Keratinocyte (primary cell): ENCODE measurements at regions not wholly inside any gene's neighbourhood (a gene's known extent, or its start where the extent isn't known, plus 50 kb on each side); places are given as distances from the start of the nearest gene placed in this dataset.

Experiments
- DNase-seq: peaks from one replicate; pipeline ENCODE4 v3.0.0-alpha.2; 2011; ENCODE audit warnings: low read depth, missing footprints, low spot score
- FAIRE-seq: peaks from 2 replicates; lab custom pipeline; 2011; peaks lifted over from hg19 to GRCh38; lab: Jason Lieb, UNC
- H2AFZ ChIP-seq: 2 replicates; pipeline ENCODE4 v1.6.0; 2012; ENCODE audit warnings: low read length, control low read depth, inconsistent platforms; ENCODE audit not compliant: control insufficient read depth
- H3K27ac ChIP-seq: 2 replicates; pipeline ENCODE4 v1.5.1; 2011; ENCODE audit warnings: low read length; ENCODE audit not compliant: control insufficient read depth, insufficient read depth
- H3K27me3 ChIP-seq: 3 replicates; pipeline ENCODE4 v1.6.0; 2011; ENCODE audit warnings: low read length; ENCODE audit not compliant: control insufficient read depth, insufficient read depth; ENCODE audit errors: extremely low read depth
- H3K36me3 ChIP-seq, 2 experiments: 2 replicates in 1 of 2; 3 replicates in 1 of 2; pipeline ENCODE4 v1.5.1; 2011; ENCODE audit warnings: low read length in 2 of 2, mild to moderate bottlenecking in 1 of 2; ENCODE audit not compliant: control insufficient read depth in 2 of 2, insufficient read depth in 2 of 2; ENCODE audit errors: extremely low read depth in 1 of 2
- H3K4me1 ChIP-seq: 3 replicates; pipeline ENCODE4 v1.5.1; 2011; ENCODE audit warnings: low read length; ENCODE audit not compliant: control insufficient read depth, insufficient read depth; ENCODE audit errors: extremely low read depth
- H3K4me2 ChIP-seq: 3 replicates; pipeline ENCODE4 v1.6.0; 2011; ENCODE audit warnings: low read depth, low read length; ENCODE audit not compliant: control insufficient read depth, insufficient read depth; ENCODE audit errors: extremely low read depth
- H3K4me3 ChIP-seq, 3 experiments: fragments of 200-600 bp in 1 of 3; sonication (generic) in 1 of 3; 2 replicates in 2 of 3; 3 replicates in 1 of 3; pipeline ENCODE4 v1.5.1; 2011 to 2016; ENCODE audit warnings: low read length in 3 of 3, mild to moderate bottlenecking in 3 of 3, control low read depth in 2 of 3, inconsistent platforms in 1 of 3, low read depth in 1 of 3, mixed read lengths in 1 of 3, mixed run types in 1 of 3, moderate library complexity in 1 of 3; ENCODE audit not compliant: control insufficient read depth in 2 of 3, insufficient read depth in 2 of 3; ENCODE audit errors: extremely low read depth in 1 of 3
- H3K79me2 ChIP-seq: 2 replicates; pipeline ENCODE4 v1.6.0; 2012; ENCODE audit warnings: low read length; ENCODE audit not compliant: control insufficient read depth, insufficient read depth
- H3K9ac ChIP-seq: 3 replicates; pipeline ENCODE4 v1.6.0; 2011; ENCODE audit warnings: low read length; ENCODE audit not compliant: control insufficient read depth, insufficient read depth; ENCODE audit errors: extremely low read depth
- H3K9me1 ChIP-seq: 3 replicates; pipeline ENCODE4 v1.6.0; 2011; ENCODE audit warnings: low read length; ENCODE audit not compliant: control insufficient read depth, insufficient read depth; ENCODE audit errors: extremely low read depth
- H3K9me3 ChIP-seq: 2 replicates; pipeline ENCODE4 v1.5.1; 2012; ENCODE audit warnings: low read depth, low read length; ENCODE audit not compliant: control insufficient read depth
- H4K20me1 ChIP-seq: 3 replicates; pipeline ENCODE4 v1.6.0; 2011; ENCODE audit warnings: low read length; ENCODE audit not compliant: control insufficient read depth, insufficient read depth; ENCODE audit errors: extremely low read depth
- CTCF ChIP-seq, 3 experiments: IDR thresholded peaks in 1 of 3; conservative IDR thresholded peaks in 1 of 3; optimal IDR thresholded peaks in 1 of 3; 2 replicates in 2 of 3; 3 replicates in 1 of 3; pipeline versions ENCODE3 to v1.5.1; 2011; ENCODE audit warnings: low read length in 3 of 3, mild to moderate bottlenecking in 3 of 3, moderate library complexity in 2 of 3, control low read depth in 1 of 3, inconsistent platforms in 1 of 3; ENCODE audit not compliant: insufficient read depth in 2 of 3; ENCODE audit errors: extremely low read depth in 1 of 3
- EZH2 ChIP-seq: IDR thresholded peaks from one replicate; pipeline ENCODE4 v1.6.1; 2012; ENCODE audit warnings: inconsistent platforms, mild to moderate bottlenecking, low read length, moderate library complexity
- dilution Hi-C: fragments of 300-500 bp; cut with MboI; formaldehyde crosslinking; loops from one replicate; pipeline ENCODE4 v1.7.0; 2020; ENCODE audit warnings: low sequenced_read_pairs; ENCODE audit not compliant: extremely low pct_ligation_motif_present

DNA sequence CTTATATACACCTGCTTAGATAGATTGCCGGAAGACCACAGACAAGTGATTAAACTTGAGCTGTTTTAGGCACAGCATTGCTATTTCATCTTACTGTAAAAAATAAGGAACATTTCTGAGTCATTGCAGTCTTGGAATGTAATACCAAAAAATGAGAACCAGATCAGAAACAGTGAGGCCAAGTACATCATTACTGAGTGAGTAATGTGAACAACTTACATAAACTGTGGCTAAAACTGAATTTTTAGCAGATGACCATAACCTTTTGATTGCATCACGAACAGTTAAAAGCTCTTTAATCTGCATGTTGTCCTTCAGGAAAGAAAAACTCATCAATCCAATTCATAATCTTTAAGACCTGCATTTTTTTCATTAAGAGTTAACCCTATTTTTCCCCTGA, 157.1 kb upstream of the FGF10 start:
- H2AFZ ChIP-seq, result no peak overlapping the region
- H3K9ac ChIP-seq, result no peak overlapping the region
- H3K4me1 ChIP-seq, result no peaks in the 10 kb centered on the region
- H3K27ac ChIP-seq, result no peak overlapping the region
- H3K36me3 ChIP-seq, result no peaks in the 10 kb centered on the region
- dilution Hi-C loops, result loop anchor here (25.0 kb wide), 1 partner anchor 216 kb away; no protein-coding TSS in a partner anchor
- DNase-seq, result no peak
- no peaks in the 10 kb centered on the region for H3K9me1 ChIP-seq
- H3K79me2 ChIP-seq, result no peaks in the 10 kb centered on the region
- H3K9me3 ChIP-seq, result no peaks in the 10 kb centered on the region
- H3K27me3 ChIP-seq, result no peaks in the 10 kb centered on the region
- no peak overlapping the region for H3K4me2 ChIP-seq
- H3K4me3 ChIP-seq, result no peak overlapping the region
- FAIRE-seq, result no peak
- H4K20me1 ChIP-seq, result no peaks in the 10 kb centered on the region
- TF ChIP-seq CTCF (optimal IDR thresholded peaks at IDR 0.05 in 1 of 3, IDR thresholded peaks at IDR 0.05 in 1 of 3, conservative IDR thresholded peaks at IDR 0.05 in 1 of 3; ENCODE audit: extremely low read depth in 1 of 3, insufficient read depth in 2 of 3, low read length in 3 of 3), result no peak
- no peak for TF ChIP-seq EZH2

- Histone ChIP-seq H3K79me2 (no peaks in the 10 kb centered on the region), H3K27ac (no peak overlapping the region), H3K27me3 (no peaks in the 10 kb centered on the region), H3K4me2 (no peak overlapping the region), H3K9ac (no peak overlapping the region), H3K4me3 (no peak overlapping the region), H3K36me3 (no peaks in the 10 kb centered on the region), H3K4me1 (no peaks in the 10 kb centered on the region), H3K9me3 (no peaks in the 10 kb centered on the region), H4K20me1 (no peaks in the 10 kb centered on the region), H2AFZ (no peak overlapping the region), H3K9me1 (no peaks in the 10 kb centered on the region)
- no peak for TF ChIP-seq EZH2
- TF ChIP-seq CTCF (optimal IDR thresholded peaks at IDR 0.05 in 1 of 3, IDR thresholded peaks at IDR 0.05 in 1 of 3, conservative IDR thresholded peaks at IDR 0.05 in 1 of 3; ENCODE audit: extremely low read depth in 1 of 3, insufficient read depth in 2 of 3, low read length in 3 of 3), result no peak
- dilution Hi-C loops, result loop anchor here (25.0 kb wide), 1 partner anchor 219 kb away; no protein-coding TSS in a partner anchor
- no peak for FAIRE-seq
- no peak for DNase-seq
These were observed 154.3 kb upstream of the FGF10 start for GRCh38 chr5:44543511-44543910.
